Right lobe of liver (tissue), 6 donors: ENCODE measurements at regions not wholly inside any gene's neighbourhood (a gene's known extent, or its start where the extent isn't known, plus 50 kb on each side); places are given as distances from the start of the nearest gene placed in this dataset.
"Not testable (repeated sequence)": the region's sequence is repeated elsewhere in the genome, so short reads cannot be mapped to it uniquely, and the experiment has no call there.

ENCODE experiments used
- ATAC-seq, 4 donors: fragments of 200-7000 bp; cut with Tn5 transposase; one replicate each; pipeline ENCODE4 v1.9.1; 2020; ENCODE audit warnings: mild to moderate bottlenecking in 4 of 4, moderate library complexity in 4 of 4
- DNase-seq, 3 donors: peaks; one replicate each; pipeline ENCODE4 v3.0.0-alpha.2; 2020
- H3K27ac ChIP-seq, 3 donors: fragments of 200-600 bp; one replicate each; pipeline ENCODE4 v1.8.0; 2022
- H3K27me3 ChIP-seq, 2 donors: fragments of 200-600 bp; one replicate each; pipeline ENCODE4 v1.8.0; 2022
- H3K36me3 ChIP-seq, 4 donors: fragments of 200-600 bp; sonication (generic) in 1 of 4; one replicate each; pipeline versions ENCODE4 v1.5.1 to v1.8.0; 2017 to 2022; ENCODE audit warnings: control low read depth in 1 of 4
- H3K4me1 ChIP-seq, 4 donors: fragments of 200-600 bp; sonication (generic) in 1 of 4; one replicate each; pipeline versions ENCODE4 v1.5.1 to v1.8.0; 2017 to 2022; ENCODE audit warnings: control low read depth in 1 of 4
- H3K4me3 ChIP-seq, 3 donors: fragments of 200-600 bp; one replicate each; pipeline ENCODE4 v1.8.0; 2022
- H3K9me3 ChIP-seq, 4 donors: fragments of 200-600 bp; sonication (generic) in 1 of 4; one replicate each; pipeline versions ENCODE4 v1.5.1 to v1.8.0; 2017 to 2022; ENCODE audit warnings: control low read depth in 1 of 4
- CTCF ChIP-seq, 4 donors: fragments of 200-600 bp in 3 of 4; fragments of 450-650 bp in 1 of 4; IDR thresholded peaks; one replicate each; pipeline versions ENCODE4 v1.5.1 to v1.8.0; 2016 to 2022; ENCODE audit warnings: antibody characterized with exemption in 4 of 4, mild to moderate bottlenecking in 2 of 4
- POLR2A ChIP-seq: fragments of 450-650 bp; IDR thresholded peaks from one replicate; pipeline ENCODE4 v1.6.1; 2017; ENCODE audit warnings: antibody characterized with exemption, mild to moderate bottlenecking
- WGBS: methylation state at CpG from one replicate; pipeline ENCODE4 v1.1.6; 2018; ENCODE audit warnings: low coverage, low lambda C conversion rate; ENCODE audit not compliant: insufficient coverage; ENCODE audit errors: missing lambda C conversion rate; 5-methylcytosine and 5-hydroxymethylcytosine counted together
- intact Hi-C, 2 donors: fragments of 100-400 bp; cut with DNase I; formaldehyde crosslinking; loops; one replicate each; pipeline versions ENCODE4 v1.11.2 to v1.14.1; 2022
- donor health status: DM: no; HTN: yes; CAD: no.
- donor health status: DM: no; HTN: no; CAD: no.
- donor health status: DM: no; HTN: no; CAD: no.
- donor health status: DM: no; HTN: yes; CAD: no.
- donor health status: DM: no; HTN: yes; CAD: no.

GRCh38 chr5:12573916-12574297 is 669.7 kb upstream of the CTNND2 start:
- H3K4me1 ChIP-seq, intact Hi-C loops, H3K36me3 ChIP-seq, H3K9me3 ChIP-seq, H3K27ac ChIP-seq, ATAC-seq, H3K27me3 ChIP-seq, H3K4me3 ChIP-seq, DNase-seq: not testable (repeated sequence)
- no CpG with 5 or more reads among the region's 30 CpGs for WGBS

DNA sequence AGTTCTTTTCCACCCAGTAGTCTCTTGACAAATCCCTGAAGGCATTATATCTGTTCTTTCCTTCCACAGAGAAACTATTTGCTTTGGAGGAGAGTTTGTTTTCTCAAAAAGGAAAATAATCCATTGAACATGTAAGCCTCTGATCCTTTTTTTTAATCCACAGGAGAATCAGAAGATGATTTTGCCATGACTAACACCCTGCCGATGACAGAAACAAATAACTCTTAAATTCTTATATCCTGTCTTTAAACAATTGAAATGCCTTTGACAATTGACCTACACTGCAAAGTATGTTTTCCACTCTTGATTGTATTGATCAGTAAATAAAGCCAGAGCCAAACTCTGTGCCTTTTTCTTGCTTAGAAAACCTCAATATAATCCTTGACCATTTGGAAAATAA is 666.4 kb upstream of the CTNND2 start:
- WGBS, result 24% methylated on average over 1 of the region's 1 CpG

DNA sequence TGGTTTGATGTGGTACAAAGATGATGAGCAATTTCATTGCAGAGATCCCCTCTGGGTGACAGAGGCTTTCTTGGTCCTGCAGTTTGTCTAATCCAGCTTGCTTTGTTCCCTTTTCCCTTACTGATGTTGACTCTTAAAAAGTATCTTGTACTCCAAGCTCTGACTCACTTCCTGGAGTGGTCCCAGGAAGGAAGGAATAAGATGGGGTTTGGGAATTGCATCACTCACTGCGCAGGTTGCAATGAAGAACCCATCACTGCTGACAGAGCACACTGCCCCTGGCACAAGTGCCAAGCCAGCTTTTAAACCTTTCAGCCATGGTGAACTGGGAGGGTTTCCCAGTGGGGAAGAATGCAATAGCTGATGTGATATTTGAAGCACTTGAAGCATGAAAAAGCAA is 662.2 kb upstream of the CTNND2 start:
- intact Hi-C loops, result no loop called here
- no peaks in the 10 kb centered on the region for H3K4me1 ChIP-seq
- TF ChIP-seq CTCF (IDR thresholded peaks at IDR 0.05) (no peak), POLR2A (no peak)
- H3K36me3 ChIP-seq, result no peaks in the 10 kb centered on the region
- H3K27ac ChIP-seq, result no peak overlapping the region
- no peaks in the 10 kb centered on the region for H3K9me3 ChIP-seq
- no peaks in the 10 kb centered on the region for H3K27me3 ChIP-seq
- no peak overlapping the region for H3K4me3 ChIP-seq
- 75% methylated on average over 1 of the region's 1 CpG for WGBS
- no peak for DNase-seq
- ATAC-seq, result no peak

More for the DNA sequence above, 666.4 kb upstream of the CTNND2 start:
- Histone ChIP-seq H3K9me3 (no peaks in the 10 kb centered on the region), H3K36me3 (no peaks in the 10 kb centered on the region), H3K27ac (no peak overlapping the region), H3K4me1 (no peaks in the 10 kb centered on the region), H3K4me3 (no peak overlapping the region), H3K27me3 (no peaks in the 10 kb centered on the region)
- ATAC-seq, result no peak
- no peak for TF ChIP-seq POLR2A
- TF ChIP-seq CTCF (IDR thresholded peaks at IDR 0.05), result no peak
- intact Hi-C loops, result no loop called here
- DNase-seq, result no peak

- H3K27me3 ChIP-seq, result no peaks in the 10 kb centered on the region
- H3K27ac ChIP-seq, result no peak overlapping the region
- DNase-seq (no peak), ATAC-seq (no peak)
- no peak overlapping the region for H3K4me3 ChIP-seq
- H3K9me3 ChIP-seq, result peaks cover 0 to 3% (median 0%) of the 10 kb centered on the region in 4 donors
- 26% methylated on average over 2 of the region's 2 CpGs for WGBS
- TF ChIP-seq CTCF (IDR thresholded peaks at IDR 0.05), result no peak
- no peak for TF ChIP-seq POLR2A
- intact Hi-C loops, result no loop called here
- no peaks in the 10 kb centered on the region for H3K36me3 ChIP-seq
- H3K4me1 ChIP-seq, result no peaks in the 10 kb centered on the region
These were observed 652.8 kb upstream of the CTNND2 start for GRCh38 chr5:12557012-12557411.

DNA sequence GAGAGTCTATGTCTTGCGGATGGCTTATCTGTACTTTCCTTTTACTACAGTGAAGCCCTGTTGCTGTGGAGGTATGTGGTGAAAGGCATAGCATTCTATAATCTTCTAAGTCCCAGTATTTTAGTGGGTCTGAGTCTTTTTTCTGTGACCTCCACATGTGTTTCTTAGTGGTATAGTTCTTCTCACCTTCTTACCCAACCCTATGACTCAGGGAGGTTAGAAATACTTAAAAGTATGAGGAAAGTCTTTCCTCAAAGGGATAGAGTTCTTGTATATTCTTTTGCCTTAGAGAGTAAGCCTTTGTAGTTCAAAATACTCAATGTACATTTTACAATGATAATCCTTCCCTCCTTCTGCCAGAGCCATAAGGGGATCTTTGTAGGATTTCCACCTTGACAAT is 621.9 kb upstream of the CTNND2 start:
- 60% methylated on average over 1 of the region's 1 CpG for WGBS
- intact Hi-C loops, result no loop called here
- no peak for TF ChIP-seq CTCF (IDR thresholded peaks at IDR 0.05)
- TF ChIP-seq POLR2A, result no peak
- ATAC-seq (no peak), DNase-seq (no peak)
- Histone ChIP-seq H3K9me3 (no peaks in the 10 kb centered on the region), H3K27ac (no peak overlapping the region), H3K27me3 (no peaks in the 10 kb centered on the region), H3K36me3 (no peaks in the 10 kb centered on the region), H3K4me1 (no peaks in the 10 kb centered on the region), H3K4me3 (no peak overlapping the region)
